GM12892 (cell line): ENCODE measurements at regions not wholly inside any gene's neighbourhood (a gene's known extent, or its start where the extent isn't known, plus 50 kb on each side); places are given as distances from the start of the nearest gene placed in this dataset.

Experiments
- POLR2A ChIP-seq: IDR thresholded peaks from 2 replicates; pipeline ENCODE4 v1.6.1; 2011; ENCODE audit warnings: low read depth, low read length, control low read depth
- TAF1 ChIP-seq: IDR thresholded peaks from 2 replicates; pipeline ENCODE4 v1.6.1; 2011; ENCODE audit warnings: low read depth, mild to moderate bottlenecking, control low read depth, low read length, borderline replicate concordance

DNA sequence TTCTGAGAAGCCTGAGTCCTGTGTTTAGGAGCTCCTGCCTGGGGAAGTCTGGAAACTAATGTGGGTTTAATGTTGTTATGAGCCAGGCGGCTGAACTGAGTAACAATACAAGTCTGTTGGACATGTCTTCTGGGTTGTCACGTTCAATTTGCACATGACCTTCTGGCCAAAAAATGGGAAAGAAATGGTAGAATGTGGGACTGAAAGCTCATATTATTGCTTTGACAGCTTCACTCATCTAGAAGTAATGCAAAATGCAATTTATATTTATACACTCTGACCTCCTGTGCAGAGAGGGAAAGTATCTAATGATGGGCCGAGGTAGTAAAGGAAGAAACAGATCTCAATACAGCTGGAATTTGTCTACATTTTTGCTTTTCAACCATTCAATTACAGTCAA, 75.8 kb downstream of the NR2F2 start:
- TF ChIP-seq POLR2A = no peak
- no peak for TF ChIP-seq TAF1
